HEK293 (cell line): ENCODE measurements at regions not wholly inside any gene's neighbourhood (a gene's known extent, or its start where the extent isn't known, plus 50 kb on each side); places are given as distances from the start of the nearest gene placed in this dataset.

ENCODE experiments used
- CTCF ChIA-PET: fragments of 350-600 bp; formaldehyde crosslinking; extraction: SDS; loops from one replicate; lab custom pipeline; 2021; ENCODE audit warnings: antibody characterized with exemption; lab: Yijun Ruan, JAX
- POLR2A ChIA-PET: fragments of 300-600 bp; formaldehyde crosslinking; extraction: SDS; loops from one replicate; lab custom pipeline; 2020; ENCODE audit warnings: antibody characterized with exemption, inconsistent platforms; lab: Yijun Ruan, JAX
- H3K27ac ChIP-seq: fragments of 200-500 bp; sonication (Bioruptor generic); 2 replicates; pipeline ENCODE4 v1.5.1; 2014; ENCODE audit warnings: low read depth, low read length, control low read depth, inconsistent platforms; ENCODE audit errors: extremely low read depth
- H3K36me3 ChIP-seq, 2 experiments: fragments of 200-500 bp in 1 of 2; sonication (Bioruptor generic) in 1 of 2; 1 replicate in 1 of 2; 2 replicates in 1 of 2; pipeline ENCODE4 v1.5.1; 2014 to 2017; ENCODE audit warnings: inconsistent platforms in 2 of 2, low read length in 2 of 2; ENCODE audit not compliant: control insufficient read depth in 2 of 2, insufficient read depth in 1 of 2
- H3K4me1 ChIP-seq: fragments of 200-500 bp; sonication (Bioruptor generic); 2 replicates; pipeline ENCODE4 v1.5.1; 2014; ENCODE audit warnings: mild to moderate bottlenecking, low read length, inconsistent platforms; ENCODE audit not compliant: control insufficient read depth, insufficient read depth
- H3K4me3 ChIP-seq: 2 replicates; pipeline ENCODE4 v1.5.1; 2011; ENCODE audit warnings: low read depth, mild to moderate bottlenecking, control low read depth, low read length, moderate library complexity
- H3K9me3 ChIP-seq: fragments of 200-500 bp; sonication (Bioruptor generic); 2 replicates; pipeline ENCODE4 v1.5.1; 2014; ENCODE audit warnings: low read depth, low read length, inconsistent platforms; ENCODE audit not compliant: control insufficient read depth, insufficient read depth
- ATF2 ChIP-seq: fragments of 450-650 bp; formaldehyde crosslinking; IDR thresholded peaks from 2 replicates; pipeline ENCODE4 v1.5.1; 2016; ENCODE audit warnings: missing biosample characterization, missing genetic modification characterization, low read depth
- FEZF1 ChIP-seq: fragments of 450-650 bp; formaldehyde crosslinking; IDR thresholded peaks from 2 replicates; pipeline ENCODE4 v1.5.1; 2016; ENCODE audit warnings: missing biosample characterization, missing genetic modification characterization
- IKZF3 ChIP-seq: fragments of 450-650 bp; IDR thresholded peaks from 2 replicates; pipeline ENCODE4 v1.5.0; 2018; ENCODE audit warnings: missing biosample characterization, mild to moderate bottlenecking, missing genetic modification characterization, moderate library complexity
- KLF16 ChIP-seq: fragments of 450-650 bp; formaldehyde crosslinking; IDR thresholded peaks from 2 replicates; pipeline ENCODE4 v1.5.1; 2017; ENCODE audit warnings: missing biosample characterization, missing genetic modification characterization
- PRDM4 ChIP-seq: fragments of 450-650 bp; formaldehyde crosslinking; IDR thresholded peaks from 2 replicates; pipeline ENCODE4 v1.5.1; 2017; ENCODE audit warnings: missing biosample characterization, missing genetic modification characterization
- SALL2 ChIP-seq: fragments of 450-650 bp; formaldehyde crosslinking; IDR thresholded peaks from 2 replicates; pipeline ENCODE4 v1.5.0; 2017; ENCODE audit warnings: missing biosample characterization, mild to moderate bottlenecking, missing genetic modification characterization, borderline replicate concordance
- SP2 ChIP-seq: fragments of 450-650 bp; formaldehyde crosslinking; IDR thresholded peaks from 2 replicates; pipeline ENCODE4 v1.5.1; 2016; ENCODE audit warnings: missing biosample characterization, missing genetic modification characterization
- YY1 ChIP-seq: fragments of 450-650 bp; formaldehyde crosslinking; IDR thresholded peaks from 2 replicates; pipeline ENCODE4 v1.5.1; 2018; ENCODE audit warnings: missing biosample characterization, missing genetic modification characterization
- ZBTB1 ChIP-seq: fragments of 450-650 bp; formaldehyde crosslinking; IDR thresholded peaks from 2 replicates; pipeline ENCODE4 v1.5.1; 2016; ENCODE audit warnings: missing biosample characterization, missing genetic modification characterization
- ZFP69B ChIP-seq: fragments of 450-650 bp; formaldehyde crosslinking; IDR thresholded peaks from 2 replicates; pipeline ENCODE4 v1.5.1; 2016; ENCODE audit warnings: missing biosample characterization, missing genetic modification characterization
- ZNF140 ChIP-seq: fragments of 450-650 bp; formaldehyde crosslinking; IDR thresholded peaks from 2 replicates; pipeline ENCODE4 v1.5.1; 2016; ENCODE audit warnings: missing biosample characterization, missing genetic modification characterization
- ZNF202 ChIP-seq: fragments of 450-650 bp; formaldehyde crosslinking; IDR thresholded peaks from 2 replicates; pipeline ENCODE4 v1.5.1; 2016; ENCODE audit warnings: missing biosample characterization, missing genetic modification characterization, borderline replicate concordance
- ZNF239 ChIP-seq: fragments of 450-650 bp; formaldehyde crosslinking; IDR thresholded peaks from 2 replicates; pipeline ENCODE4 v1.5.1; 2016; ENCODE audit warnings: missing biosample characterization, missing genetic modification characterization
- ZNF311 ChIP-seq: fragments of 450-650 bp; formaldehyde crosslinking; IDR thresholded peaks from 2 replicates; pipeline ENCODE4 v1.5.1; 2017; ENCODE audit warnings: missing biosample characterization, missing genetic modification characterization, borderline replicate concordance
- ZNF366 ChIP-seq: fragments of 450-650 bp; formaldehyde crosslinking; conservative IDR thresholded peaks from 2 replicates; pipeline ENCODE4 v1.5.1; 2016; ENCODE audit warnings: missing biosample characterization, missing genetic modification characterization
- ZNF521 ChIP-seq: fragments of 450-650 bp; formaldehyde crosslinking; IDR thresholded peaks from 2 replicates; pipeline ENCODE4 v1.5.1; 2017; ENCODE audit warnings: missing biosample characterization, mild to moderate bottlenecking, missing genetic modification characterization
- ZNF571 ChIP-seq: fragments of 450-650 bp; formaldehyde crosslinking; IDR thresholded peaks from 2 replicates; pipeline ENCODE4 v1.5.0; 2017; ENCODE audit warnings: missing biosample characterization, missing genetic modification characterization
- ZNF585B ChIP-seq: fragments of 450-650 bp; formaldehyde crosslinking; IDR thresholded peaks from 2 replicates; pipeline ENCODE4 v1.5.1; 2016; ENCODE audit warnings: missing biosample characterization, missing genetic modification characterization
- ZNF629 ChIP-seq: fragments of 450-650 bp; formaldehyde crosslinking; IDR thresholded peaks from 2 replicates; pipeline ENCODE4 v1.5.1; 2017; ENCODE audit warnings: missing biosample characterization, missing genetic modification characterization
- ZNF692 ChIP-seq: fragments of 450-650 bp; formaldehyde crosslinking; IDR thresholded peaks from 2 replicates; pipeline ENCODE4 v1.5.1; 2016; ENCODE audit warnings: missing biosample characterization, missing genetic modification characterization
- ZNF791 ChIP-seq: fragments of 450-650 bp; formaldehyde crosslinking; IDR thresholded peaks from 2 replicates; pipeline ENCODE4 v1.5.1; 2016; ENCODE audit warnings: missing biosample characterization, missing genetic modification characterization
- ZSCAN16 ChIP-seq: fragments of 450-650 bp; formaldehyde crosslinking; IDR thresholded peaks from 2 replicates; pipeline ENCODE4 v1.5.1; 2016; ENCODE audit warnings: missing biosample characterization, missing genetic modification characterization
- TF ChIP-seq, protein P1 (sequence below): fragments of 450-650 bp; formaldehyde crosslinking; IDR thresholded peaks from 2 replicates; pipeline ENCODE4 v1.5.1; 2016; ENCODE audit warnings: missing biosample characterization, missing genetic modification characterization, borderline replicate concordance
- TF ChIP-seq, protein P2 (sequence below): fragments of 450-650 bp; formaldehyde crosslinking; IDR thresholded peaks from 2 replicates; pipeline ENCODE4 v1.5.1; 2016; ENCODE audit warnings: missing biosample characterization, missing genetic modification characterization

GRCh38 chr16:55048745-55049144 is 118.1 kb downstream of the IRX5 start:
- no peaks in the 10 kb centered on the region for H3K36me3 ChIP-seq
- no peak overlapping the region for H3K4me3 ChIP-seq
- H3K9me3 ChIP-seq = no peaks in the 10 kb centered on the region
- H3K27ac ChIP-seq = no peak overlapping the region
- H3K4me1 ChIP-seq = no peaks in the 10 kb centered on the region
- TF ChIP-seq ZNF366 (tag by site-specific recombination) = no peak
- no peak for TF ChIP-seq ZNF311 (tag by site-specific recombination)
- no peak for TF ChIP-seq ZNF202 (tag by site-specific recombination)
- TF ChIP-seq ZFP69B (tag by site-specific recombination) = no peak
- TF ChIP-seq ZNF521 (tag by site-specific recombination) = no peak
- no peak for TF ChIP-seq FEZF1 (tag by site-specific recombination)
- no peak for TF ChIP-seq ZNF585B (tag by site-specific recombination)
- no peak for TF ChIP-seq ZNF140 (tag by site-specific recombination)
- no peak for TF ChIP-seq ZNF692 (tag by site-specific recombination)
- POLR2A ChIA-PET = no interaction called here
- CTCF ChIA-PET = interaction anchor here (0.6 kb wide), 1 partner anchor 320 kb away, joined by 3 read pairs; no protein-coding TSS in a partner anchor

GRCh38 chr16:55051571-55052347 is 121.1 kb downstream of the IRX5 start:
- CTCF ChIA-PET = interaction anchor here (0.5 to 0.9 kb wide), 3 partner anchors 16 to 265 kb away, joined by 3 to 4 read pairs (median 3); no protein-coding TSS in a partner anchor

DNA sequence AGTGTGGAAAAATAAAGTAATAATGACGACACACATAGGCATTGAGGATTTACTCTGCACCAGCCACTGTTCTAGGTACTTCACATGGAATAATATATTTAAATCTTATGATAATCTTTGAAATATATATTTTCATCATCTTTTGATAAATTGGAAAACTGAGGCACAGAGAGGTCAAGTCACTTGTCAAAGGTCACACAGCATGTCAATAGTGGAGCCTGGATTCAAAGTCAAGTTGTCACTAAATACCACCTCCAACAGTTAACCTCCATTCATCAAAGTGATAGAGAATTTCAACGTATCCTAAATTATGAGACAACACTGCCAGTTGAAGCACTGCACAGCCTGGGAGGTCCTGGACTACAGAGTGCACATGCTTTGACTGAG is 121.7 kb downstream of the IRX5 start:
- no peaks in the 10 kb centered on the region for H3K36me3 ChIP-seq
- H3K4me1 ChIP-seq = no peaks in the 10 kb centered on the region; the same call in 1 of the 2 replicates
- H3K4me3 ChIP-seq = no peak overlapping the region
- H3K27ac ChIP-seq = no peak overlapping the region
- ChIA-PET CTCF (interaction anchor here (0.5 kb wide), 1 partner anchor 153 kb away, joined by 3 read pairs; no protein-coding TSS in a partner anchor), POLR2A (no interaction called here)
- no peaks in the 10 kb centered on the region for H3K9me3 ChIP-seq
- TF ChIP-seq ATF2 (tag by site-specific recombination) (no peak), PRDM4 (no peak), ZNF791 (no peak)
- TF ChIP-seq, protein P1, sequence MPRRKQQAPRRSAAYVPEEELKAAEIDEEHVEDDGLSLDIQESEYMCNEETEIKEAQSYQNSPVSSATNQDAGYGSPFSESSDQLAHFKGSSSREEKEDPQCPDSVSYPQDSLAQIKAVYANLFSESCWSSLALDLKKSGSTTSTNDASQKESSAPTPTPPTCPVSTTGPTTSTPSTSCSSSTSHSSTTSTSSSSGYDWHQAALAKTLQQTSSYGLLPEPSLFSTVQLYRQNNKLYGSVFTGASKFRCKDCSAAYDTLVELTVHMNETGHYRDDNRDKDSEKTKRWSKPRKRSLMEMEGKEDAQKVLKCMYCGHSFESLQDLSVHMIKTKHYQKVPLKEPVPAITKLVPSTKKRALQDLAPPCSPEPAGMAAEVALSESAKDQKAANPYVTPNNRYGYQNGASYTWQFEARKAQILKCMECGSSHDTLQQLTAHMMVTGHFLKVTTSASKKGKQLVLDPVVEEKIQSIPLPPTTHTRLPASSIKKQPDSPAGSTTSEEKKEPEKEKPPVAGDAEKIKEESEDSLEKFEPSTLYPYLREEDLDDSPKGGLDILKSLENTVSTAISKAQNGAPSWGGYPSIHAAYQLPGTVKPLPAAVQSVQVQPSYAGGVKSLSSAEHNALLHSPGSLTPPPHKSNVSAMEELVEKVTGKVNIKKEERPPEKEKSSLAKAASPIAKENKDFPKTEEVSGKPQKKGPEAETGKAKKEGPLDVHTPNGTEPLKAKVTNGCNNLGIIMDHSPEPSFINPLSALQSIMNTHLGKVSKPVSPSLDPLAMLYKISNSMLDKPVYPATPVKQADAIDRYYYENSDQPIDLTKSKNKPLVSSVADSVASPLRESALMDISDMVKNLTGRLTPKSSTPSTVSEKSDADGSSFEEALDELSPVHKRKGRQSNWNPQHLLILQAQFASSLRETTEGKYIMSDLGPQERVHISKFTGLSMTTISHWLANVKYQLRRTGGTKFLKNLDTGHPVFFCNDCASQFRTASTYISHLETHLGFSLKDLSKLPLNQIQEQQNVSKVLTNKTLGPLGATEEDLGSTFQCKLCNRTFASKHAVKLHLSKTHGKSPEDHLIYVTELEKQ (tag by site-specific recombination) = no peak

More at GRCh38 chr16:55051571-55052347, 121.1 kb downstream of the IRX5 start:
- H3K4me3 ChIP-seq = no peak overlapping the region
- H3K4me1 ChIP-seq = no peaks in the 10 kb centered on the region; the same call in 1 of the 2 replicates
- no peaks in the 10 kb centered on the region for H3K36me3 ChIP-seq
- POLR2A ChIA-PET = no interaction called here
- H3K9me3 ChIP-seq = no peaks in the 10 kb centered on the region
- H3K27ac ChIP-seq = no peak overlapping the region
- no peak for TF ChIP-seq SALL2
- TF ChIP-seq IKZF3 (tag by site-specific recombination) = no peak
- no peak for TF ChIP-seq ZNF571 (tag by site-specific recombination)
- TF ChIP-seq ZBTB1 (tag by site-specific recombination) = no peak
- TF ChIP-seq ZNF629 = no peak
- no peak for TF ChIP-seq YY1
- no peak for TF ChIP-seq SP2 (tag by site-specific recombination)
- TF ChIP-seq ZNF239 (tag by site-specific recombination) = no peak
- TF ChIP-seq, protein P2, sequence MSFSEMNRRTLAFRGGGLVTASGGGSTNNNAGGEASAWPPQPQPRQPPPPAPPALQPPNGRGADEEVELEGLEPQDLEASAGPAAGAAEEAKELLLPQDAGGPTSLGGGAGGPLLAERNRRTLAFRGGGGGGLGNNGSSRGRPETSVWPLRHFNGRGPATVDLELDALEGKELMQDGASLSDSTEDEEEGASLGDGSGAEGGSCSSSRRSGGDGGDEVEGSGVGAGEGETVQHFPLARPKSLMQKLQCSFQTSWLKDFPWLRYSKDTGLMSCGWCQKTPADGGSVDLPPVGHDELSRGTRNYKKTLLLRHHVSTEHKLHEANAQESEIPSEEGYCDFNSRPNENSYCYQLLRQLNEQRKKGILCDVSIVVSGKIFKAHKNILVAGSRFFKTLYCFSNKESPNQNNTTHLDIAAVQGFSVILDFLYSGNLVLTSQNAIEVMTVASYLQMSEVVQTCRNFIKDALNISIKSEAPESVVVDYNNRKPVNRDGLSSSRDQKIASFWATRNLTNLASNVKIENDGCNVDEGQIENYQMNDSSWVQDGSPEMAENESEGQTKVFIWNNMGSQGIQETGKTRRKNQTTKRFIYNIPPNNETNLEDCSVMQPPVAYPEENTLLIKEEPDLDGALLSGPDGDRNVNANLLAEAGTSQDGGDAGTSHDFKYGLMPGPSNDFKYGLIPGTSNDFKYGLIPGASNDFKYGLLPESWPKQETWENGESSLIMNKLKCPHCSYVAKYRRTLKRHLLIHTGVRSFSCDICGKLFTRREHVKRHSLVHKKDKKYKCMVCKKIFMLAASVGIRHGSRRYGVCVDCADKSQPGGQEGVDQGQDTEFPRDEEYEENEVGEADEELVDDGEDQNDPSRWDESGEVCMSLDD (tag by site-specific recombination) = no peak
- no peak for TF ChIP-seq ZSCAN16 (tag by site-specific recombination)
- no peak for TF ChIP-seq KLF16 (tag by site-specific recombination)
